HT-29 (cell line): ENCODE measurements at regions not wholly inside any gene's neighbourhood (a gene's known extent, or its start where the extent isn't known, plus 50 kb on each side); places are given as distances from the start of the nearest gene placed in this dataset.

Source experiments
- DNase-seq: peaks from one replicate; pipeline ENCODE4 v3.0.0-alpha.2; 2015; ENCODE audit warnings: low spot score

DNA sequence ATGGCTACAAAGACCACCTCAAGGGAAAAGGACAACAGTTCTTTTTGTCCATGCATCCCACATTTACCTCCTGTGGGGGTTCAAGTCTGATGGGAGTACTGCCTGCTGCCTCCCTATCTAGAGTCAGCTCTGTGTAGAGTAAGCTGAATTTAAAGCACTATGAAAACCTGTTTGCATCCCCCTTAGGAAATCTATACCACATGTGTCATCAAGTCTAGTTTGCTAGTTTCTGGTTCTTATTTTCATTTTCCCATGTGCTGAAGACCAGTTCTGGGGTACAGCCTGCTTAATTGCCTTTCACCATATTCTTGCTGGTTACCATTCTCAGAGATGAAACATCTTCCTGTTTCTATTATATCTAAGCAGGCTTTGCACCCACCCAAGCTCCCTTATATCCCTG is 470.3 kb downstream of the MBD2 start:
- no peak for DNase-seq

DNA sequence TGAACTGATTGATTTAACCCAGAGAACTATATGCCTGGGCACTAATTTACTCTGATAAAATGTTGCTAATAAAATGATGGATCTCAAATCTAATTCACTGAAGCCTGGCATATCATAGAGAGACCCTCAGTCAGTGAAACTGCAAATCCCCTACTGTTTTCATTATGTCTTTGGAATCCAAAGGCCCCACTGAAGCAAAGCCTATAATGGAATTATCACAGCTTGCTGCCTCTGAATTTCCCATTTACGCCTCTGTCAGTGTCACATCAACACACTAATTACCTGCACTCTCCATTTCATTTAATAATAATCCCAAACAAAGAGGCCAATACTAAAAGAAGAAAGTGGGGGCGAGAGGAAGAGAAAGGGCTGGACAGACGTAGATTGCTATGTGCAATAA is 470.9 kb downstream of the MBD2 start:
- DNase-seq = no peak

- no peak for DNase-seq
These were observed 471.6 kb downstream of the MBD2 start for GRCh38 chr18:53752781-53753367.

DNA sequence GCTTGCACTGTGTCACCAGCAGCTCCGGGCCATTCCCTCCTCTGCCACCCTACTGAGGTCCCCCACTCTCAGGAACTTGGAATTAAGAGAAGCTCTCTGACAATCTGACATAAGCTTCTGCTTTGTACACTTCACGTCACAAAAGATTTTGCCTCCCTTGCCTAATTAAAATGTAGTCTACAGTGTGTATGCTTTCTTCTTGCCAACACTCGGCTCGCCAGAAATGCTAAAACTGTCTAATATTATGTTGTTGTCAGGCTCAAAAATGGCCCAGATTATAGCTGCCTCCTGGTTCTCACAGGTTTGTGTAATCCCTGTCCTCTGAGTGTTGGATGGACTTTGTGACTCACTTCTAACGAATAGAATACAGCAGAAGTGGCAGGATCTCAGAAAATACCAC is 474.7 kb downstream of the MBD2 start:
- DNase-seq = no peak

GRCh38 chr18:53747663-53748160 is 476.8 kb downstream of the MBD2 start:
- DNase-seq = no peak

GRCh38 chr18:53747210-53747609 is 477.3 kb downstream of the MBD2 start:
- no peak for DNase-seq

DNA sequence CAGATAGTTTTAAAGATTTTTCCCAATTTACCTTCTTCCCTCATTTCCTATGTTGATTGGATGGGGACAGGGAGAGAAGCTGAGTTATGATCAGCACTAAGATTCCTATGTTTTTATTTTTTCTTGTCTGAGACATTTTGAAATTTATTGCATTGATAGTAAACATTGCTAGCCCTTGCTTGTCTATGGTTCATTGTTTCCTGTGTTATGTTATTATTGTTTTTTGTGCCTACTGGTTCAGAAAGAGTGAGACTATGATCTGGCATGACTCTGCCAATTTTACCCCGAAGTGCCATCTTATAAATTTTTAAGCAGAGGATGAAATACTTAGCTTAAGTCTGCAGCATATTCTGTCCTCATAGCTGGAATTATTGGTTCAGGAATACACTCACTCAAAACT is 478.5 kb downstream of the MBD2 start:
- DNase-seq = no peak

DNA sequence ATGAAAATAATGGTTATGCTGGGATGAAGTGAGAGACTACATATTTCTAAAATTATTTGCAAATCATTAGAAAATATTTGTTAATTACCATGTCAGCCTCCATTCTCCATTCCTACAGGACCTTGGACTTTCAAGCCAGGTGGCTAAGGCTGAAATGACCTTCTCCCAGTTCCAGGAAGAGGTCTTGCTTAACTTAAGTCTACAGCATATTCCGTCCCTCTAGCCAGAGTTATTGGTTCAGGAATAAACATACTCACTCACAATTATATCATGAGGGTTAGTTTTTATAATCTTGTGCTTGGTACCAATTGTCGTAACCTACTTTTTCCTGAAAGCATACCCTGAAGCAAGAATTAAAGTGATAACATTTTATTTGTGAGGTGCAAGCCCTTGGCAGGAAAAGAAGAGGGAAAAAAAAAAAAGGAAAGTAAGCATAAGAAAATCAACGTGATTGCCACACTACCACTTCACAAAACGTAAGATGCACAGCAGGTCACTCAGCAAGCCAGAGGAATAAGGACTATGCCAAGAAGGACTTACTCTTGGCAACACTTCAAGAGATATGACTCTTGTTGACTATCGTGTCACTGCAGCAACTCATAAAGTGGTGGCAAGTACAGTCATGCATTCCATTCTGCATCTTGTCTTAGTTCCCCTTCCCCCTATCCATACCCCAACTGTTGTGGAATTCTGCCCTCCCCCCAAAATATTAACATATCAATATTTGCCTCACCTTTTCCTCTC is 479.1 kb downstream of the MBD2 start:
- no peak for DNase-seq

- DNase-seq = no peak
These were observed 484.8 kb downstream of the MBD2 start for GRCh38 chr18:53739700-53740099.

DNA sequence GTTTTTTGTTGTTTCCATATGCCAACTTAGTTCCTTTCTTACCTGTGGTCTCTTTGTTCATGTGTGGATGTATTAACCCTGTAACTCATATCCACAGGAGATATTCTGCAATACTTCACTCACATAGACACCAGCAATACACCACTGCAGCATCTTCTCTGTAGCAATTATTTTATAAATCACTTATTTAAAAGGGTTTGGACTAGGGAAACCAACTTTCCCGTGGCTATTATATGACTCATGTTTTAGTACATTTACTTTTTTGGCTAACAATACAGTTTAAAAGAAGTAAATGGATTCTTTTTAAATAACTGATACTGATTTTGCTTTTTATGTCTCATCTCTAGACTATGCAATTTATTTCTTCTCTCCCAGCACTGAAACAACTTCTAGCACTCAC is 488.9 kb downstream of the MBD2 start:
- no peak for DNase-seq

DNA sequence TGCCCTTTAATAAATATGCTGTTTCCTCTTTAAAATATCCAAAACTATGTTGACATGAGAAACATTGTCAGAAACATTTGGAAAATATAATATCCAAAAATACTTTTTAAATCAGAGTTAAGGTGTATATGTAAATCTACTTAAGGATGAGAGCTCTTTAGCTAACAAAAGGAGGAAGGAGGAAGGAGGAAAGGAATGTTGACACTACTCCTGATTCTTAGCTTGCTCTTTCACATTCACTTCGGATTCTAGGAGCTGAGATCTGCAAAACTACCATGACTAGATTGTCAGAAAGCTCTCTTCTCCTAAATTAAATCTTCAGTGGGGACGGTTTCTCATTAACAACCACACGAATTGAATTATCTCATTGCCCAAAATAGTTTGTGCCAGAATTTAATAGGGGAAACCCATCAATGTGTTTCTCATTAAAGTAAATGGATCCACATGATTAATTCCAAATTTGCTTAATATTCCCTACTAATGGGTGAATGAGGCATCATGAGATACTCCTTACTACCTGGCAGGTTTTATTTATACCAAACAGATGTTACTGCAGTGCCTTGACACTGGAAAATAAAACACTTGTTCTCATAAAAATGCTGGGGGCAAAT is 509.1 kb downstream of the MBD2 start:
- DNase-seq = no peak

- no peak for DNase-seq
These were observed 514.4 kb downstream of the MBD2 start for GRCh38 chr18:53710080-53710479.

GRCh38 chr18:53702480-53702879 is 522.0 kb downstream of the MBD2 start:
- DNase-seq = no peak

- no peak for DNase-seq
These were observed 522.8 kb downstream of the MBD2 start for GRCh38 chr18:53701697-53702096.

- DNase-seq = peak; percentile 37
These were observed 525.6 kb downstream of the MBD2 start for GRCh38 chr18:53698907-53699306.

GRCh38 chr18:53689886-53690285 is 534.6 kb downstream of the MBD2 start:
- no peak for DNase-seq

DNA sequence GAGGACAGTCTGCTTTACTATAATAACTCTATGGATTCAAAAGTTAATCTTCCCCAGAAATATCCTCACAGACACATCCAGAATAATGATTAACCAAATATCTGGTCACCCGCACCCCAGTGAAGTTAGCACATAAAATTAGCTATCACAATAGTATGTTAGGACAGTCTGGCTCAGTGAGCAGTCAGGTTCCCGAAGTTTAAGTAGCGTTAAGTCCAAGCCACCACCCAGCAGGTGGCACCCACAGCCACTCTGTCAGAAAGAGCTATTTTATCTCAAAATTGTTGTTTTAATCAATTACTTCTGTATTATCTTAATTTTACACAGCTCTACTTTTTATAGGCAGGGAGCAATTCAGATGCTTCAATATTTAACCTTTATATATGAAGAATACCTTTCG is 537.5 kb downstream of the MBD2 start:
- no peak for DNase-seq

- DNase-seq = no peak
These were observed 541.7 kb downstream of the MBD2 start for GRCh38 chr18:53682796-53683195.

GRCh38 chr18:53677480-53677879 is 547.0 kb downstream of the MBD2 start:
- no peak for DNase-seq

DNA sequence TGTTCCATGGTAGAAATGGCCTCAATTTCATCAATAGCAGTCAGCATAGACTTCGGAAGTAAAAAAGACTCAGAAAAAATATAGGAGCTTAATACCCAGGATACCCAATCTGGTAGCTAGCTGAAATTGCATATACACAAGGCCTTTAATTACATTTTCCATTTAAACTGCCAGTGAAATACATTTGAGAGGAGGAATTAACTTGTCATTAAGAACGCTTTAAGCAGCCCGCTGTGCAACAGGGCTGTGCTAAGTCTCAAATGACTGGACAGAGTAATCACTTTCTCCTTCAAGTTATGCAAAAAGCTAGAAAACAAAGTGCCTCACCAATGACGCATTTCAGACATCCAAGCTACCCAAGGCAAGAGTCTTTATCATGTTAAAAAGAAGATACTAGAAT is 558.8 kb downstream of the MBD2 start:
- DNase-seq = no peak

DNA sequence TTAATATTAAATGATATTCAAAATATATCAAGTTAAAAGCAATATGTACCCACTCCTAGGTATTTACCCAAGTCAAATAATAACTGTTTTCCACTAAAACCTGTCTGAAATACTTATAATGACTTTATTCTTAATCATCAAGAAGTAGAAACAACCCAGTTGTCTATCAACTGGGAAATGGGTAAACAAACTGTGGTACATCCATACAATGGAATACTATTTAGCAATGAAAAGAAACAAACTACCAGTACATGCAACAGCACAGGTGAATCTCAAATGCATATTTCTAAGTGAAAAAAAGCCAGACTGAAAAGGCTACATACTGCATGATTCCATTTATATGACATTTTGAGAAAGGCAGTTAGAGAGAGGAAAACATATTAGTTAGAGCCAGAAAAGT is 559.9 kb downstream of the MBD2 start:
- no peak for DNase-seq

GRCh38 chr18:53660306-53660705 is 564.2 kb downstream of the MBD2 start:
- DNase-seq = no peak

DNA sequence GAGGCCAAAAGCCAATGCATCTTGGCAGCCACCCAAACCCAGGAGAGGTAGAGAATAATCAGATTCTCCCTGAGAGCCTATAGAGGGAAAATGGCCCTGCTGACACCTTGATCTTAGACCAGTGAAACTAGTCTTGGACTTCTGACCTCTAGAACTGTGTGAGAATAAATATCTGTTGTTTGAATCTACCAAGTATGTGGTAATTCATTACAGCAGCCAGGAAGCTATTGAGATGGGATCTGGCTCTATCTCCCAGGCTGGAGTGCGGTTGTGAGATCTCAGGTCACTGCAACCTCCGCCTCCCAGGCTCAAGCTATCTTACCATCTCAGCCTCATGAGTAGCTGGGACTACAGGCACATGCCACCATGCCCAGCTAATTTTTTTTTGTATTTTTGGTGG is 567.2 kb downstream of the MBD2 start:
- no peak for DNase-seq
